ENCODE measurements at regions not wholly inside any gene's neighbourhood (a gene's known extent, or its start where the extent isn't known, plus 50 kb on each side); places are given as distances from the start of the nearest gene placed in this dataset.

- TF ChIP-seq CTCF (IDR thresholded peaks at IDR 0.05): no peak
- TF ChIP-seq POLR2A (IDR thresholded peaks at IDR 0.05): no peak
Observed at GRCh38 chr3:177889161-177889560, 647.1 kb upstream of the KCNMB2 start.

Data from heart left ventricle (tissue), 13 donors.